Spleen (tissue), 11 donors: ENCODE measurements at regions not wholly inside any gene's neighbourhood (a gene's known extent, or its start where the extent isn't known, plus 50 kb on each side); places are given as distances from the start of the nearest gene placed in this dataset.

Experiments used
- DNase-seq: peaks from one replicate; pipeline ENCODE4 v3.0.0-alpha.2; 2020
- H3K27ac ChIP-seq, 8 donors: fragments of 200-600 bp; sonication (generic) in 7 of 8; 1 replicate in 4 of 8; 2 replicates in 4 of 8; pipeline versions ENCODE4 v1.5.0 to v1.8.0; 2016 to 2021; ENCODE audit warnings: inconsistent platforms in 4 of 8, mild to moderate bottlenecking in 4 of 8, moderate library complexity in 1 of 8
- H3K27me3 ChIP-seq, 7 donors: fragments of 200-600 bp; sonication (generic) in 6 of 7; replicated peaks in 1 of 7; 1 replicate in 4 of 7; 2 replicates in 3 of 7; pipeline versions ENCODE4 v1.5.0 to v1.8.0; 2016 to 2021; ENCODE audit warnings: inconsistent platforms in 3 of 7, mild to moderate bottlenecking in 1 of 7
- H3K36me3 ChIP-seq, 6 donors: fragments of 200-600 bp; sonication (generic) in 5 of 6; 1 replicate in 4 of 6; 2 replicates in 2 of 6; pipeline versions ENCODE4 v1.5.0 to v1.8.0; 2016 to 2021; ENCODE audit warnings: inconsistent platforms in 2 of 6
- H3K4me1 ChIP-seq, 6 donors: fragments of 200-600 bp; sonication (generic) in 5 of 6; 1 replicate in 3 of 6; 2 replicates in 3 of 6; pipeline versions ENCODE4 v1.5.0 to v1.8.0; 2016 to 2021; ENCODE audit warnings: inconsistent platforms in 3 of 6
- H3K4me3 ChIP-seq, 8 donors: fragments of 200-600 bp; sonication (generic) in 7 of 8; 1 replicate in 4 of 8; 2 replicates in 4 of 8; pipeline versions ENCODE4 v1.5.0 to v1.8.0; 2016 to 2021; ENCODE audit warnings: inconsistent platforms in 4 of 8, mild to moderate bottlenecking in 4 of 8, moderate library complexity in 2 of 8
- H3K9me3 ChIP-seq, 8 donors: fragments of 200-600 bp; sonication (generic) in 7 of 8; 1 replicate in 4 of 8; 2 replicates in 4 of 8; pipeline versions ENCODE4 v1.5.0 to v1.8.0; 2016 to 2021; ENCODE audit warnings: inconsistent platforms in 4 of 8
- CTCF ChIP-seq, 11 experiments: fragments of 200-600 bp in 7 of 11; fragments of 450-650 bp in 4 of 11; sonication (generic) in 4 of 11; IDR thresholded peaks in 8 of 11; conservative IDR thresholded peaks in 3 of 11; 1 replicate in 7 of 11; 2 replicates in 4 of 11; pipeline versions ENCODE4 v1.4.0 to v1.8.0; 2016 to 2021; ENCODE audit warnings: antibody characterized with exemption in 11 of 11, inconsistent platforms in 4 of 11, mild to moderate bottlenecking in 1 of 11
- POLR2A ChIP-seq, 3 donors: fragments of 450-650 bp; IDR thresholded peaks; one replicate each; pipeline ENCODE4 v1.5.1; 2017; ENCODE audit warnings: antibody characterized with exemption in 3 of 3, mild to moderate bottlenecking in 1 of 3
- POLR2AphosphoS5 ChIP-seq, 3 donors: sonication (generic); formaldehyde crosslinking; IDR thresholded peaks; one replicate each; pipeline ENCODE4 v1.5.1; 2017; ENCODE audit warnings: antibody characterized with exemption in 3 of 3
- WGBS, 5 donors: extraction: QIAGEN DNeasy Blood & Tissue Kit in 3 of 5; methylation state at CpG; one replicate each; pipeline versions ENCODE4 v1.1.5 to v1.1.7; 2013 to 2018; 5-methylcytosine and 5-hydroxymethylcytosine counted together
- intact Hi-C: fragments of 100-400 bp; cut with DNase I; formaldehyde crosslinking; loops from one replicate; pipeline ENCODE4 v1.15.0; 2023; ENCODE audit warnings: low total_unique reads
- donor health status: healthy with polysubstance abuse.
- donor health status: DM: no; HTN: no; CAD: no; lungs with moderate emphysema.
- donor health status: DM: no; HTN: no; CAD: no.
- donor health status: Bipolar disorder and iron deficiency.
- donor health status: healthy.
- donor health status: DM: no; HTN: no; CAD: no.
- donor health status: DM: yes; HTN: yes; CAD: no.

GRCh38 chr10:110378533-110379108, 73.9 kb upstream of the SMNDC1 start:
- Histone ChIP-seq H3K4me3 (no peak overlapping the region), H3K9me3 (no peaks in the 10 kb centered on the region), H3K27ac (peak overlapping the region in 2 of 8 donors; percentile 20 to 81), H3K27me3 (no peaks in the 10 kb centered on the region), H3K4me1 (peaks cover 12 to 52% (median 34%) of the 10 kb centered on the region in 6 donors), H3K36me3 (no peaks in the 10 kb centered on the region)
- intact Hi-C loops: no loop called here
- TF ChIP-seq POLR2A (IDR thresholded peaks at IDR 0.05) (no peak), CTCF (IDR thresholded peaks at IDR 0.05 in 8 of 11, conservative IDR thresholded peaks at IDR 0.05 in 3 of 11) (no peak), POLR2AphosphoS5 (IDR thresholded peaks at IDR 0.05) (no peak)
- 90 to 99% (median 95%) methylated on average over 6 of the region's 6 CpGs for WGBS, 5 donors
- no peak for DNase-seq

GRCh38 chr10:110379831-110380230, 75.1 kb upstream of the SMNDC1 start:
- intact Hi-C loops: no loop called here
- TF ChIP-seq CTCF (IDR thresholded peaks at IDR 0.05 in 8 of 11, conservative IDR thresholded peaks at IDR 0.05 in 3 of 11): no peak
- TF ChIP-seq POLR2A (IDR thresholded peaks at IDR 0.05): no peak
- TF ChIP-seq POLR2AphosphoS5 (IDR thresholded peaks at IDR 0.05): no peak
- Histone ChIP-seq H3K4me1 (peaks cover 12 to 51% (median 34%) of the 10 kb centered on the region in 6 donors), H3K9me3 (no peaks in the 10 kb centered on the region), H3K36me3 (no peaks in the 10 kb centered on the region), H3K4me3 (no peak overlapping the region), H3K27me3 (no peaks in the 10 kb centered on the region), H3K27ac (peak overlapping the region in 7 of 8 donors; percentile 2 to 81 (median 30))
- DNase-seq: no peak
- 39 to 46% (median 43%) methylated on average over 2 of the region's 2 CpGs for whole genome bisulfite sequencing, 5 donors

GRCh38 chr10:110380293-110380692, 75.6 kb upstream of the SMNDC1 start:
- no peak overlapping the region for H3K4me3 ChIP-seq
- no peak for TF ChIP-seq CTCF (IDR thresholded peaks at IDR 0.05 in 8 of 11, conservative IDR thresholded peaks at IDR 0.05 in 3 of 11)
- TF ChIP-seq POLR2A (IDR thresholded peaks at IDR 0.05): no peak
- TF ChIP-seq POLR2AphosphoS5 (IDR thresholded peaks at IDR 0.05): no peak
- peaks cover 12 to 47% (median 30%) of the 10 kb centered on the region in 6 donors for H3K4me1 ChIP-seq
- intact Hi-C loops: no loop called here
- no peaks in the 10 kb centered on the region for H3K9me3 ChIP-seq
- H3K27me3 ChIP-seq: no peaks in the 10 kb centered on the region
- DNase-seq: no peak
- no peaks in the 10 kb centered on the region for H3K36me3 ChIP-seq
- peak overlapping the region in 7 of 8 donors; percentile 2 to 81 (median 31) for H3K27ac ChIP-seq

- WGBS, 5 donors: 65 to 78% (median 75%) methylated on average over 5 of the region's 5 CpGs
- Histone ChIP-seq H3K4me1 (peaks cover 3 to 25% (median 16%) of the 10 kb centered on the region in 6 donors), H3K27me3 (no peaks in the 10 kb centered on the region), H3K9me3 (no peaks in the 10 kb centered on the region), H3K36me3 (no peaks in the 10 kb centered on the region), H3K27ac (peak overlapping the region in 5 of 8 donors; percentile 7 to 58 (median 28)), H3K4me3 (no peak overlapping the region)
- TF ChIP-seq POLR2A (IDR thresholded peaks at IDR 0.05): no peak
- peak in 2 of 3 donors; percentile 21 to 42 for TF ChIP-seq POLR2AphosphoS5 (IDR thresholded peaks at IDR 0.05)
- intact Hi-C loops: no loop called here
- DNase-seq: no peak
Observed at GRCh38 chr10:110382695-110383094, 78.0 kb upstream of the SMNDC1 start.
